Choroid plexus epithelial cell (primary cell): ENCODE measurements at regions not wholly inside any gene's neighbourhood (a gene's known extent, or its start where the extent isn't known, plus 50 kb on each side); places are given as distances from the start of the nearest gene placed in this dataset.

Experiments used
- DNase-seq: peaks from one replicate; pipeline ENCODE4 v3.0.0-alpha.2; 2010; ENCODE audit warnings: low read depth
- H3K4me3 ChIP-seq: 2 replicates; pipeline ENCODE4 v1.5.1; 2011; ENCODE audit warnings: low read depth, mild to moderate bottlenecking, control low read depth, low read length, moderate library complexity
- TF ChIP-seq, protein P1 (sequence below): conservative IDR thresholded peaks from 2 replicates; pipeline ENCODE4 v1.5.1; 2011; ENCODE audit warnings: low read depth, mild to moderate bottlenecking, control low read depth, inconsistent platforms, low read length, moderate library complexity

DNA sequence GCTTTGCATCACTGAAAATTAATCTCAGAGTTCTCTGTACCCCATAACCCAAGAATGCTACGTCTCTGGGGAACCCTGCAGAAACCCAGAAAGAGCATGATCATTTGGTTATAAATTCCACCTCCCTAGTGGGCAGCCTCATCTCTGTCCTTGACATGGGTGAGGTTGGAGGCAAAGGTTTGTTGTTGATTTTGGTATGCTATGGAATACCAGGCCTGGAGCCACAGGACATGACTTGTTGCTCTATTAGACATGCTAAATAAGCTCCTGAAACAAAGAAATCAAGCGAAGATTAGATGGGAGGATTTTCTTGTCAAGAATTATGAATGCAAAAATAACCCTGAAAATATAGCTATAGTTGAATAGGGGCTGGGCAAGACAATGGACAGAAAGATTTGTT lies 197.4 kb upstream of the CAMK1G start:
- H3K4me3 ChIP-seq, result no peak overlapping the region
- DNase-seq, result no peak
- TF ChIP-seq, protein P1, sequence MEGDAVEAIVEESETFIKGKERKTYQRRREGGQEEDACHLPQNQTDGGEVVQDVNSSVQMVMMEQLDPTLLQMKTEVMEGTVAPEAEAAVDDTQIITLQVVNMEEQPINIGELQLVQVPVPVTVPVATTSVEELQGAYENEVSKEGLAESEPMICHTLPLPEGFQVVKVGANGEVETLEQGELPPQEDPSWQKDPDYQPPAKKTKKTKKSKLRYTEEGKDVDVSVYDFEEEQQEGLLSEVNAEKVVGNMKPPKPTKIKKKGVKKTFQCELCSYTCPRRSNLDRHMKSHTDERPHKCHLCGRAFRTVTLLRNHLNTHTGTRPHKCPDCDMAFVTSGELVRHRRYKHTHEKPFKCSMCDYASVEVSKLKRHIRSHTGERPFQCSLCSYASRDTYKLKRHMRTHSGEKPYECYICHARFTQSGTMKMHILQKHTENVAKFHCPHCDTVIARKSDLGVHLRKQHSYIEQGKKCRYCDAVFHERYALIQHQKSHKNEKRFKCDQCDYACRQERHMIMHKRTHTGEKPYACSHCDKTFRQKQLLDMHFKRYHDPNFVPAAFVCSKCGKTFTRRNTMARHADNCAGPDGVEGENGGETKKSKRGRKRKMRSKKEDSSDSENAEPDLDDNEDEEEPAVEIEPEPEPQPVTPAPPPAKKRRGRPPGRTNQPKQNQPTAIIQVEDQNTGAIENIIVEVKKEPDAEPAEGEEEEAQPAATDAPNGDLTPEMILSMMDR, result no peak

DNA sequence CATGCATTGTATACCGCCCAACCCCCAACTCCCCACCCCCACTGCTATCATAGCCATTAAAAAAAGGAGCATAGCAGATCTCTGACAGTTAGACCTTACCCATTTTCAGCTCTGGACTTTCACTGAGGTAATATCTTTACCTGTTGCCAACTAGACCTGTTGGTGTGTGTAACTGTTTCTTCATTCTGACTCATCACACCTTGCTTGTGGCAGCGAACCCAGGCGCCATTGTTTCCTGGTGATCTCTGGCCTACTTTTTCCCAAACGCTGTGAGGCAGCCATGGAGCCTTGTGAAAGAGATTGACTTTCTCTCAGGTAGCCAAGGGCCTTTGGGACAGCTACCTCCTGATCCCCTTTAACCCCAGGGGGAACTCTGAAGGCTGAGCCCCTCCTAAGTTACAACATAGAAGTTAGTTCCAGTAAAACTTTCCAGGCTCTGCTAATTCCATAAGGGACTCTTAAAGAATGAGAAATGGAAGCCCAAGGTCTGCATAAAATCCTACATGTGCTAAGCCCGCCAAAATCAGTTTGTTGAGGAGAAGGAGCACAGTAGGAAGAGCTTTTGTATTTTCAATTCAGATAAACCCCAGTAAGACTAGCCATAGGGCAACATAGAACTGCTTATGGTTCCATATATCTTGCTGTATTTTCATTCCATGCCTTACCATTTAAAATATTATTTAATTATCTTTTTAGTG lies 196.1 kb upstream of the CAMK1G start:
- H3K4me3 ChIP-seq, result no peak overlapping the region
- TF ChIP-seq, protein P1, result no peak
- DNase-seq, result no peak

DNA sequence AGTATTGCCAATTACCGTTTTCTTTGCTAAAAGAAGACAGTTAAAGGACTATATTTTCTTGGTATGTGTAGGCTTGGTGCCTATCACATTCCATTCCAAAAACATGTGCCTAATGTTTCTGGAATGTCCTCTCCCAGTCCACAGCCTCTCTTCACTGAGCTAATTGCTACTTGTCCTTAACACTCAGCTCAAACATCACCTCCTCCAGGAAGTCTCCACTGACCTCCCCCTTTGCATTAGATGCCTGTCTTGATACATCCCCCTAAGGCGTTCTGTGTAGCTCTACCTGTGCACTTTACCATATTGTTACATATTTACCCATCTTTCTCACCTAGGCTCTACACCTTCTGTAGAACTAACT lies 195.6 kb upstream of the CAMK1G start:
- no peak overlapping the region for H3K4me3 ChIP-seq
- DNase-seq, result peak; percentile 55
- TF ChIP-seq, protein P1, result no peak

DNA sequence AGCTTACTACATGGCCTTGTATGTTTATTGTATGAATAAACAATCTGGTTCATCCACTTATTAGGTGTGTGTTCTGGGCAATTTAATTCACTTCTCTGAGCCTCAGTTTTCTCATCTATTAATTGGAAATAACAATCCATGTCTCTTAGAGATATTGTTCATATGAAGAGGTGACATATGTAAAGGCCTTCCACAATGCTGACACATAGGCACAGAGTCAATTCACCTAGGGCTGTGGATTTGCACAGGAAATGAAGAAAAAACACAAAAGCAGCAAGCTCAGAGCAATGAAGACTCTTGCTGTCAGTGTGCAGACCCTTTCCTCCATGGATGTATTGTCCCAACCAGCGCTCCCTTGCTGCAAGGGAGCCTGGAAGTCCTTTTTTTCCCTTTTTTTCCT lies 195.2 kb upstream of the CAMK1G start:
- TF ChIP-seq, protein P1, result no peak
- no peak overlapping the region for H3K4me3 ChIP-seq
- no peak for DNase-seq

DNA sequence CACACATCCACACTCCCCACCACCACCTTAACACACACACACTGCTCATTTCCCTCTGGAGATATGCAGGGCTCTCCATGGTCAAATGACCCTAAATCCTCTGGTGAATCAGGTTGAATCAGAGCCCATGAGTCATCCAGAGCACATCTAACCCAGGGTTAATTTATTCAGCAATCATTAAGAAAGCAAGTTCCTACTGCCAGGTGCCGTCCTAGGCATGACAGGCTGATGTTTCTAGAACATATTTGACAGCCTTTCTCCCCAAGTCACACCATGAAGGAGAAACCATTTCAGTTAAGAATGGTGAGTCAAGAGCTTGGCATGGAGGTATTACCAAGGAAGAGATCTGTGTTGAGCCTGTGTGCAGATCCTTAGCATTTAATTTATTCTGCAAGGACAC lies 194.3 kb upstream of the CAMK1G start:
- H3K4me3 ChIP-seq, result no peak overlapping the region
- TF ChIP-seq, protein P1, result no peak
- peak; percentile 75 for DNase-seq

DNA sequence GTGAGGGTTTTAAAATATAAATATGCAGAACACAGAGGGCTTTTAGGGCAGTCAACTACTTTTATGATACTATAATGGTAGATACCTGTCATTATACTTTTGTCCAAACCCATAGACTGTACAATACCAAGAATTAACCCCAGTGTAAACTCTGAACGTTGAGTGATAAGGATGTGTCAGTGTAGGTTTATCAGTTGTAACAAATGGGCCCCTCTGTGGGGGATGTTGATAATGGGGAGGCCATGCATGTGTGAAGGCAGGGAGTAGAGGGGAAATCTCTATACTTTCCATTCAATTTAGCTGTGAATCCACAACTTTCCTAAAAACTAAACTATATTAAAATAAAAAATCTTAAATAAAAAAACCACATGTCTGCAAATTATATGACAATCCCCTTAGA lies 193.5 kb upstream of the CAMK1G start:
- TF ChIP-seq, protein P1, result no peak
- H3K4me3 ChIP-seq, result no peak overlapping the region
- no peak for DNase-seq

DNA sequence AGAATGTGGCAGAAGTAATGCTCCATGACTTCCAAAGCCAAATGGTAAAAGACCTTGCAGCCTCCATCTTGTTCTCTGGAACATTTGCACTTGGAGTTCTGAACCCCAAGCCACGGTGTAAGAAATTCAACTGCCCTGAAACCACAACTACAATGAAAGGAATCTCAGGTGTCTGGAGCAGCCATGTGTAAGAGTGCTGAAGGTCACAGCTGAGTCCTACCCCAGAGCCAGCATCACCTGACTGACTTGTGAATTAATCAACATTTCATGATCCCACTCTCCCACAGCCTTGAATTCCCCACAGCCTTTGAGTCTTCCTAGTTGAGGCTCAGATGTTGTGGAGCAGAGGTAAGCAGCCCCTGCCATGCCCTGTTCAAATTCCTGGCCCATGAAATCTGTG lies 192.8 kb upstream of the CAMK1G start:
- TF ChIP-seq, protein P1, result no peak
- no peak overlapping the region for H3K4me3 ChIP-seq
- no peak for DNase-seq
